Thoracic aorta (tissue), 2 donors: ENCODE measurements at regions not wholly inside any gene's neighbourhood (a gene's known extent, or its start where the extent isn't known, plus 50 kb on each side); places are given as distances from the start of the nearest gene placed in this dataset.

ENCODE experiments used
- ATAC-seq: fragments of 150-250 bp; one replicate; pipeline ENCODE4 v1.8.0; 2017; ENCODE audit warnings: low read depth; ENCODE audit not compliant: insufficient number of reproducible peaks, low FRiP score
- DNase-seq: peaks from one replicate; pipeline ENCODE4 v3.0.0-alpha.2; 2020; ENCODE audit warnings: low spot score
- H3K27ac ChIP-seq, 2 donors: fragments of 200-600 bp; sonication (generic); 1 replicate in 1 of 2; 2 replicates in 1 of 2; pipeline ENCODE4 v1.5.1; 2016; ENCODE audit warnings: mild to moderate bottlenecking in 2 of 2, moderate library complexity in 2 of 2
- H3K27me3 ChIP-seq: fragments of 200-600 bp; sonication (generic); replicated peaks from 2 replicates; pipeline ENCODE4 v1.6.0; 2016; ENCODE audit warnings: mild to moderate bottlenecking; ENCODE audit not compliant: insufficient read depth
- H3K36me3 ChIP-seq: fragments of 200-600 bp; sonication (generic); one replicate; pipeline ENCODE4 v1.5.1; 2016
- H3K4me1 ChIP-seq, 2 donors: fragments of 200-600 bp; sonication (generic); 1 replicate in 1 of 2; 2 replicates in 1 of 2; pipeline versions ENCODE4 v1.5.1 to v1.6.0; 2016; ENCODE audit warnings: low read depth in 2 of 2, mild to moderate bottlenecking in 1 of 2; ENCODE audit not compliant: control insufficient read depth in 1 of 2
- H3K4me3 ChIP-seq: fragments of 200-600 bp; sonication (generic); 2 replicates; pipeline ENCODE4 v1.5.1; 2016; ENCODE audit warnings: mild to moderate bottlenecking
- H3K9me3 ChIP-seq: fragments of 200-600 bp; sonication (generic); 2 replicates; pipeline ENCODE4 v1.5.1; 2016
- TF ChIP-seq, protein P1 (sequence below): fragments of 200-600 bp; sonication (generic); IDR thresholded peaks from one replicate; pipeline ENCODE4 v1.5.1; 2019; ENCODE audit warnings: antibody characterized with exemption

DNA sequence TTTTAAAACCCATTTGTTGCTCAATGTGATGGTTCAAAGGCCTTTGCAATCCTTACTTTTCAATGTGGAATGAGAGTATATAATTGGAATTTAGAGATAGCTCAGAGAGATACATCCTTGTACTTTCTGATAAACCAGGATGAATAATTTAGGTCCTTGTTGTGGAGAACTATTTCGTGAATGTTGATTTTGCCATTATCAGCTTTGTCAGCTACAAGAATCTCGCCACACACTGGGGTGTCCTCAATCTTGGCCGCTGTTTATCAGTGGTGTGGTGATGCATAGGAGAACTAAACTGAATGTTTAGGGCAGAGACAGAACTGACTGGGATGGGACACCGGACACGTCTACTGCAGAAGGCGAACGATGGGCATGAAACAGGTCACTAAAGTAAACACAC lies 111.2 kb upstream of the SLC35B3 start:
- Histone ChIP-seq H3K36me3 (no peaks in the 10 kb centered on the region), H3K9me3 (no peaks in the 10 kb centered on the region)

DNA sequence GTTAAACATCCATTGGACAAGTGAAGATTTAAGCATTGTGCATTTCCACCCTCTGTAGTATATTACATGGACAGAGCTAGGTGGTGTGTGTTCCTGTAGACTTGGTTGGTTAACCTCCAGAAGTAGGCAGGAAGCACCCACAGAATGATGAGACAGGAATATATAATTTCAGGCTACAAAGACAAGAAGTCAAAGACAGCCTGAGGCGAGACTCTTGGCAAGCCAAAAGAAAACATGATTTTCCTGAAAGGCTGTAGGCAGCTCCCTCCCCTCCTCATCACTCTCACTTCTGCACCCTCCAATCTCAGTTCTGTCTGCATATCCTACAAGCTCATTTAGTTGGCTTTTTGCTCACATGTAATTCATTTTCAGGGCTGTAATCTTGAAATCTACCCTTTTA lies 110.0 kb upstream of the SLC35B3 start:
- Histone ChIP-seq H3K4me3 (no peak overlapping the region), H3K36me3 (no peaks in the 10 kb centered on the region), H3K9me3 (no peaks in the 10 kb centered on the region), H3K27me3 (no peaks in the 10 kb centered on the region), H3K4me1 (no peaks in the 10 kb centered on the region), H3K27ac (no peak overlapping the region)
- ATAC-seq (no peak), DNase-seq (no peak)
- TF ChIP-seq, protein P1, sequence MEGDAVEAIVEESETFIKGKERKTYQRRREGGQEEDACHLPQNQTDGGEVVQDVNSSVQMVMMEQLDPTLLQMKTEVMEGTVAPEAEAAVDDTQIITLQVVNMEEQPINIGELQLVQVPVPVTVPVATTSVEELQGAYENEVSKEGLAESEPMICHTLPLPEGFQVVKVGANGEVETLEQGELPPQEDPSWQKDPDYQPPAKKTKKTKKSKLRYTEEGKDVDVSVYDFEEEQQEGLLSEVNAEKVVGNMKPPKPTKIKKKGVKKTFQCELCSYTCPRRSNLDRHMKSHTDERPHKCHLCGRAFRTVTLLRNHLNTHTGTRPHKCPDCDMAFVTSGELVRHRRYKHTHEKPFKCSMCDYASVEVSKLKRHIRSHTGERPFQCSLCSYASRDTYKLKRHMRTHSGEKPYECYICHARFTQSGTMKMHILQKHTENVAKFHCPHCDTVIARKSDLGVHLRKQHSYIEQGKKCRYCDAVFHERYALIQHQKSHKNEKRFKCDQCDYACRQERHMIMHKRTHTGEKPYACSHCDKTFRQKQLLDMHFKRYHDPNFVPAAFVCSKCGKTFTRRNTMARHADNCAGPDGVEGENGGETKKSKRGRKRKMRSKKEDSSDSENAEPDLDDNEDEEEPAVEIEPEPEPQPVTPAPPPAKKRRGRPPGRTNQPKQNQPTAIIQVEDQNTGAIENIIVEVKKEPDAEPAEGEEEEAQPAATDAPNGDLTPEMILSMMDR, result no peak

More for the DNA sequence above, 111.2 kb upstream of the SLC35B3 start:
- DNase-seq (no peak), ATAC-seq (no peak)
- TF ChIP-seq, protein P1, result no peak
- no peaks in the 10 kb centered on the region for H3K4me1 ChIP-seq
- no peaks in the 10 kb centered on the region for H3K27me3 ChIP-seq
- H3K27ac ChIP-seq, result no peak overlapping the region
- no peak overlapping the region for H3K4me3 ChIP-seq

DNA sequence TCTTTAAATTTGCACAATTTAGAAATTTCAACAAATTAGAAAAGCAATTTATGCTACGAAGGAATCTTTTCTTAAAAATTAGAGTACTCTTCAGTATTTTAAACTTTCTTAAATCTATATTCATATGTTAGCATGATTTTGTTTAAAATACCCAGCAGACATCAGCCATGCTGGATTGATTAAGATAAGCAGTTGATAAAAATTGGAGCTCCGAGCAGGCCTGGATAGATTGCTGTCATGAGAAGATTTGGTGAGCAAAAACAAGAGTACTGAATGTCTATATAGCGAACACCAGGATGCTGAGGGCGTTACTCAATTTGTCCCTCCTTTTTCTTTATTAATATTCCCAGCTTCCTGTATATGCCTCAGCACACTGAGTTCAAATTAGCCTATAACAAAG lies 108.4 kb upstream of the SLC35B3 start:
- Histone ChIP-seq H3K9me3 (no peaks in the 10 kb centered on the region), H3K4me1 (no peaks in the 10 kb centered on the region), H3K4me3 (no peak overlapping the region), H3K27me3 (no peaks in the 10 kb centered on the region), H3K27ac (no peak overlapping the region), H3K36me3 (no peaks in the 10 kb centered on the region)
- DNase-seq (no peak), ATAC-seq (no peak)
- TF ChIP-seq, protein P1, result no peak

DNA sequence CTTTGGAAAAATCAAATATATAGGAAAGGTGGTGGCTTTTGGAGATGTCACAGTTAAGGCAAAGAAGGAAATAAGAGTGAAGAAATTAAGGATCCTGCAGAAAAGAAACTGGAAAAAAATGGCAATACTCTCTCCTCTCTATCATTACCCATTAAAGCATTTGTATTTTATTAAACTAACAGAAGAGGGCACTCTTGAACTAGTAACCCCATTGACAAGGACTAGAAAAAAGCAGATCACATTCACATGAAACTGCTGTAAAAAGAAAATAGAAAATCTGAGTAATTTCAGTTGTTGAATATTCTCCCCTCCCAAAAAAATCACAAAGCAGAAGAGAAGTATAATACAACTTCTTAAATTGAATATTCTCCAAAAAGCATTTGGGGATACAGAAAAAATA lies 104.1 kb upstream of the SLC35B3 start:
- Histone ChIP-seq H3K4me3 (no peak overlapping the region), H3K27ac (no peak overlapping the region), H3K4me1 (no peaks in the 10 kb centered on the region), H3K27me3 (no peaks in the 10 kb centered on the region), H3K9me3 (no peaks in the 10 kb centered on the region), H3K36me3 (no peaks in the 10 kb centered on the region)
- TF ChIP-seq, protein P1, result no peak
- no peak for DNase-seq
- ATAC-seq, result no peak

DNA sequence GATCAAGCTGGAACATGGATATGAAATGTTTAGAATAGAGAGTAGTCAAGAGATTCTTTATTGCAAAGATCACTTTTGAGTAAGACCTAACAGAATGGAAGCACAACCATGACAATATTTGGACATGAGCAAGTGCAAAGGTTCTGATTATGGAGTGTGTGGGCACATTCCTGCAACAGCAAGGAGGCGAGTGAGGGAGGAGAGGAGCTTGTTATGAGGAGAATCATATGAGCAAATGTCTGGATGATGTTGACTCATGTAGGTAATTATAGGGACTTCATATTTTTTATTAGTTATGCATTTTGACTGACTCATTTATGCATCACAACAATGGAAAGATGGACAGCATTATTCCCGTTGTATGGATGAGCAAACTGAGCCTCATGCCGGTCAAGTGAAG lies 100.8 kb upstream of the SLC35B3 start:
- Histone ChIP-seq H3K9me3 (no peaks in the 10 kb centered on the region), H3K4me1 (no peaks in the 10 kb centered on the region), H3K4me3 (no peak overlapping the region), H3K27ac (no peak overlapping the region), H3K27me3 (no peaks in the 10 kb centered on the region), H3K36me3 (no peaks in the 10 kb centered on the region)
- DNase-seq, result no peak
- TF ChIP-seq, protein P1, result no peak
- ATAC-seq, result no peak
